LNCAP (cell line): ENCODE measurements at regions not wholly inside any gene's neighbourhood (a gene's known extent, or its start where the extent isn't known, plus 50 kb on each side); places are given as distances from the start of the nearest gene placed in this dataset.

Experiments used
- TF ChIP-seq, protein P1 (sequence below): fragments of 450-650 bp; IDR thresholded peaks from 2 replicates; pipeline ENCODE4 v1.5.1; 2017; ENCODE audit warnings: mild to moderate bottlenecking

DNA sequence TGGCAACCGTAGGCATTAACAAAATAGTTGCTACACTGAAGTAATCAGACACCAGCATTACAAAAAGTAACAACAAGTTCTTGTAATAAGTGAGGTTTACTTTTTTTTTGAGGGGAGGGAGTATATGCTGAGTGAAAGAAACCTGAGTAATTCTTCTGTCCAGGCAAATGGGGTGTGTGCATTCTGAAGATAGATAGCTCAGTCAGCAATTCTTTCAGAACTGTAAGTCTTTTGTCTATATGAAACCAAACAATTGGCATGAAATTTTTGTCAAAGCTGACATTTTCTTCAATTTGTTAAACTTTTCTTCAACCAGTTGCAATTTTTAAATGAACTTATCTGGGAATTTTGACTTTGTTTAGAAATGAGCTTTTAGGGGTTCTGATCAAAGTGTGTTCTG is 208.1 kb upstream of the THSD7B start:
- TF ChIP-seq, protein P1, sequence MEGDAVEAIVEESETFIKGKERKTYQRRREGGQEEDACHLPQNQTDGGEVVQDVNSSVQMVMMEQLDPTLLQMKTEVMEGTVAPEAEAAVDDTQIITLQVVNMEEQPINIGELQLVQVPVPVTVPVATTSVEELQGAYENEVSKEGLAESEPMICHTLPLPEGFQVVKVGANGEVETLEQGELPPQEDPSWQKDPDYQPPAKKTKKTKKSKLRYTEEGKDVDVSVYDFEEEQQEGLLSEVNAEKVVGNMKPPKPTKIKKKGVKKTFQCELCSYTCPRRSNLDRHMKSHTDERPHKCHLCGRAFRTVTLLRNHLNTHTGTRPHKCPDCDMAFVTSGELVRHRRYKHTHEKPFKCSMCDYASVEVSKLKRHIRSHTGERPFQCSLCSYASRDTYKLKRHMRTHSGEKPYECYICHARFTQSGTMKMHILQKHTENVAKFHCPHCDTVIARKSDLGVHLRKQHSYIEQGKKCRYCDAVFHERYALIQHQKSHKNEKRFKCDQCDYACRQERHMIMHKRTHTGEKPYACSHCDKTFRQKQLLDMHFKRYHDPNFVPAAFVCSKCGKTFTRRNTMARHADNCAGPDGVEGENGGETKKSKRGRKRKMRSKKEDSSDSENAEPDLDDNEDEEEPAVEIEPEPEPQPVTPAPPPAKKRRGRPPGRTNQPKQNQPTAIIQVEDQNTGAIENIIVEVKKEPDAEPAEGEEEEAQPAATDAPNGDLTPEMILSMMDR = no peak

DNA sequence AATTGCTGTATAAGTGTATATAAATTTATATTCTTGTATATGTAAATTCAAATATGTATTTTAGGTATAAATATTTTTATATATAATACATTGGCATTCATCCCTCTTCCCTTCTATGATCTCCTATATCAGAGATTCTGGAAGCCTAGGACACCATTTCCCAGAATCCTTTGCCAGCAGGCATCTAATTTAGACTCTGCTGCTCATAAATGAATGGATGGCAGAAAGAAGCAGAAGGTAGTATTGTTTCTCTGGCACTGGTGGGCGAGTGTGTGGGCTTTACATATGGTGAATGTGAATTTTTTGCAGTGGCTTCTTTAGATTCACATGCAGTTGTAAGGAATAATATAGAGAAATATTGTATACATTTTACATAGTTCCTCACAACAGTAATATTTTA is 215.2 kb upstream of the THSD7B start:
- TF ChIP-seq, protein P1 = no peak

DNA sequence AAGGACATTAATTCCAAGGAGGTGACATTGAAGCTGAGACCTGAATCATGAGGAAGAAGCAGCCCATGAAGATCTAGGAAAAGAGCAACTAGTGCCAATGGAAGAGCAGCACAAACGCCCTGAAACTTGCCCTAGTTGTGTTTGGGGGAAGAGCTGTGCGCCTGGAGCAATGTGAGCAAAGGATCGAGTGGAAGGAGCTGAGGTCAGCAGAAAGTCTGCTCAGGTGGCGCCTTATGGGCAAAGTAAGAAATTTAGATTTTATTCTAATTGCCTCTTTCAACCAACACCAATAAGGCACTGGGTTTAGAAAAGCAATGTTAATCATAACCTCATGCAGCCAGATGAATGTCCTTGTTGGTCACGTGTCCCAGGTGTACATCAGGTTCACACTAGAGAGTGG is 226.0 kb upstream of the THSD7B start:
- TF ChIP-seq, protein P1 = no peak

DNA sequence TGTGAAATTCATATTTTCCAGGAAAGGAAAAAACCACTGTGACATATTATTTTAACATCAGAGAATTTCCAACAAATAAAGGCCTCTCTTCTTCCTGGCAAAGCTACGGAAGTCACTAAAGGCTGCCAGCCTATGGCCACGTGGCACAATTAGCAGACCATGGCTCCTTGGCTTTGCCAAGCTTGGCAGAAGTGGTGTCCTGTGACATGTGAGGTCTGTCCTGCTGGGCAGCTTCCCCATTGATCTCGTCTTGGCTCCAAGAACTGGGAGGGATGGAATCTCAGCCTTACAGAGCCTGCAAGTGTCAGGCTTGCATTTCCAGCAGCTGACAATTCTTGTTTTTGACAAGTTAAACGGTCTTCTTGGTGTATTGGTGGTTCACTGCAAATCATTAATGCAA is 226.9 kb upstream of the THSD7B start:
- TF ChIP-seq, protein P1 = no peak

DNA sequence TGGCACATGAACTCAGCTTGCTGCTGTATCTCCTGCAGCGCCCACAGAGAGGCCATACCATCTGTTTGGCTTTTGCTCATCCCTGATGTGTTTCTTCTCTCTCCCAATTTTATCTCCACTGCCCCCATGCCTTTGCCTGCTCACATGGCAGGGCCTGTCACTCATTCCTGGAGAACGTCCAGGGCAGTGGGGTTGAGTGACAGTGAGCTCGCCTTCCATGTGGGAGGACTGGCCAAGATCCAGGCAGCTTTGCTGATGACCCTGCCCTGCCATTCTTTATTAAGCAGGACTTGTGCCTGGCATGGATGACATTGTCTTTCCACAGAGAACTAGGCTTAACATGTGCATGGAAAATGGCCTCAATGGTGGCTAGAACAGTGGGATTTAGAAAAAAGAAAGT is 230.5 kb upstream of the THSD7B start:
- TF ChIP-seq, protein P1 = no peak

DNA sequence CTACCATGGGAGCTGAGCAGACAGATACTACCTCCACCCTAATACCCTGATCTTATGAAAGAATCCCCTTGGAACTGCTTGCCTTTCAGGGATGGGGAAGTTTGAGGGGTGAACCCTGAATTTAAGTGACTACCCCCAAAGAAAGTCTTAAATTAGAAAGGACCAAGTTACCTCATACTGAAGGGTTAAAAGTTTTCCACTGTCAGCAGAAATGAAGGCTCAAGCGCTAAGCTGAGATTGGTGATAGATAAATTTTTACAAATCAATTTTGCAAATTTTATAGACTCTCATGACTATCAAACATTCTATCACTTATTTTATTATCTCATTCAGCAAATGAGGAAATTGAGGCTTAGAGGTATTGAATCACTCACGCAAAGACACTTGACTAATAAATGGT is 233.2 kb upstream of the THSD7B start:
- TF ChIP-seq, protein P1 = no peak

DNA sequence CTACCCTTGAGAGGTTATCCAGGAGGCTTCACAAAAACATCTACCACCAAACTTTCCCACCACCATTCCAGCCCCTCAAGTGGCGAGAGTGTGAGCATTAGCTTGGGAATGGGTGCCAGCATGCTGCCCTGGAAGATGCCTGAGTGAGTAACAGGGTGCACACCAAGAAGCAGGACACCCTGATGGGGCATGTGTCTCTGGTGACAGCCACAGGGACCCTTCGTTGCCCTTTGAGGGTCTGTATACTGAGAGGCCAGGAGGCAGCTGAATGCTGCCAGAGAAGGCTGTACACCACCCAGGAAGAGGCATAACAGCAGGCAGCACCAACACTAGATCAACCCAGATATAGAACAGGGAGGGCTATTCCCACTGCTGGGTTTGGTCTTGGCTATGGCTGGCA is 233.6 kb upstream of the THSD7B start:
- TF ChIP-seq, protein P1 = no peak

DNA sequence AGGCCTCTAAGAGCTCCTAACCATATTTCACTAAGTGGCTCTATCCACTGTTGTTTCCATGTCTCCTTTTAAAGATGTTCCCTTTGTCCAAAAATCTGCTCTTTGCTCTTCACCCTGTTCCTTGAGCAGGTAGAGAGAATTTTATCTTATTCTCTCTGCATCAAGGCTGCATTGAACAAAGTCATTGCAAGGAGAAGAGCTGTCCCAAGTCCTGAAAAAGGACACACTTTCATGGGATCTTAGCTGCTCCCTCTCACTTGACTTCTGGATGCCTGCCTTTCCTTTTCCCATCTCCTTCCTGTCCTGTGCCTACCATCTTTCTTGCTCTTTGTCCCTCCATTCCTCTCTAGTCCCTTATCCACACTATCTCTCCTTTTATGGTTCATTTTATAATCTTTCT is 235.2 kb upstream of the THSD7B start:
- TF ChIP-seq, protein P1 = no peak
